ENCODE measurements at regions not wholly inside any gene's neighbourhood (a gene's known extent, or its start where the extent isn't known, plus 50 kb on each side); places are given as distances from the start of the nearest gene placed in this dataset.
"Not testable (repeated sequence)": the region's sequence is repeated elsewhere in the genome, so short reads cannot be mapped to it uniquely, and the experiment has no call there.

GRCh38 chr13:21901811-21902708 lies 231.2 kb downstream of the FGF9 start:
- H3K27me3 Mint-ChIP-seq = no peaks in the 10 kb centered on the region
- H3K4me1 Mint-ChIP-seq (ENCODE audit: low read depth) = no peaks in the 10 kb centered on the region
- H3K9me3 Mint-ChIP-seq = no peaks in the 10 kb centered on the region
- H3K36me3 Mint-ChIP-seq (ENCODE audit: low read depth) = no peaks in the 10 kb centered on the region
- no peak overlapping the region for H3K4me3 Mint-ChIP-seq
- H3K27ac Mint-ChIP-seq = no peak overlapping the region

GRCh38 chr13:21902709-21903098 lies 231.8 kb downstream of the FGF9 start:
- H3K9me3 Mint-ChIP-seq = no peaks in the 10 kb centered on the region
- no peaks in the 10 kb centered on the region for H3K27me3 Mint-ChIP-seq
- H3K27ac Mint-ChIP-seq = no peak overlapping the region
- no peak overlapping the region for H3K4me3 Mint-ChIP-seq
- no peaks in the 10 kb centered on the region for H3K36me3 Mint-ChIP-seq (ENCODE audit: low read depth)
- no peaks in the 10 kb centered on the region for H3K4me1 Mint-ChIP-seq (ENCODE audit: low read depth)

- Mint-ChIP-seq H3K4me1 (ENCODE audit: low read depth) (no peaks in the 10 kb centered on the region), H3K27me3 (no peaks in the 10 kb centered on the region), H3K9me3 (no peaks in the 10 kb centered on the region), H3K27ac (no peak overlapping the region), H3K36me3 (ENCODE audit: low read depth) (no peaks in the 10 kb centered on the region), H3K4me3 (no peak overlapping the region)
Observed at GRCh38 chr13:21905486-21905885, 234.6 kb downstream of the FGF9 start.

GRCh38 chr13:21909331-21909730 lies 238.5 kb downstream of the FGF9 start:
- no peak overlapping the region for H3K4me3 Mint-ChIP-seq
- H3K4me1 Mint-ChIP-seq (ENCODE audit: low read depth) = no peaks in the 10 kb centered on the region
- no peaks in the 10 kb centered on the region for H3K27me3 Mint-ChIP-seq
- H3K9me3 Mint-ChIP-seq = no peaks in the 10 kb centered on the region
- H3K27ac Mint-ChIP-seq = no peak overlapping the region
- no peaks in the 10 kb centered on the region for H3K36me3 Mint-ChIP-seq (ENCODE audit: low read depth)

- no peaks in the 10 kb centered on the region for H3K4me1 Mint-ChIP-seq (ENCODE audit: low read depth)
- H3K9me3 Mint-ChIP-seq = no peaks in the 10 kb centered on the region
- H3K36me3 Mint-ChIP-seq (ENCODE audit: low read depth) = no peaks in the 10 kb centered on the region
- no peak overlapping the region for H3K27ac Mint-ChIP-seq
- no peaks in the 10 kb centered on the region for H3K27me3 Mint-ChIP-seq
- no peak overlapping the region for H3K4me3 Mint-ChIP-seq
Observed at GRCh38 chr13:21910546-21910945, 239.7 kb downstream of the FGF9 start.

- H3K4me1 Mint-ChIP-seq (ENCODE audit: low read depth) = no peaks in the 10 kb centered on the region
- no peak overlapping the region for H3K4me3 Mint-ChIP-seq
- no peaks in the 10 kb centered on the region for H3K27me3 Mint-ChIP-seq
- no peaks in the 10 kb centered on the region for H3K36me3 Mint-ChIP-seq (ENCODE audit: low read depth)
- H3K27ac Mint-ChIP-seq = no peak overlapping the region
- no peaks in the 10 kb centered on the region for H3K9me3 Mint-ChIP-seq
Observed at GRCh38 chr13:21911646-21912298, 240.9 kb downstream of the FGF9 start.

- no peaks in the 10 kb centered on the region for H3K4me1 Mint-ChIP-seq (ENCODE audit: low read depth)
Observed at GRCh38 chr13:21913010-21913409, 242.1 kb downstream of the FGF9 start.

GRCh38 chr13:21917086-21918015 lies 246.5 kb downstream of the FGF9 start:
- no peaks in the 10 kb centered on the region for H3K9me3 Mint-ChIP-seq
- no peak overlapping the region for H3K4me3 Mint-ChIP-seq
- no peaks in the 10 kb centered on the region for H3K27me3 Mint-ChIP-seq
- no peaks in the 10 kb centered on the region for H3K4me1 Mint-ChIP-seq (ENCODE audit: low read depth)
- H3K27ac Mint-ChIP-seq = no peak overlapping the region
- H3K36me3 Mint-ChIP-seq (ENCODE audit: low read depth) = no peaks in the 10 kb centered on the region

More at GRCh38 chr13:21913010-21913409, 242.1 kb downstream of the FGF9 start:
- Mint-ChIP-seq H3K27ac (no peak overlapping the region), H3K4me3 (no peak overlapping the region), H3K9me3 (no peaks in the 10 kb centered on the region), H3K27me3 (no peaks in the 10 kb centered on the region), H3K36me3 (ENCODE audit: low read depth) (no peaks in the 10 kb centered on the region)

- H3K36me3 Mint-ChIP-seq (ENCODE audit: low read depth); H3K4me3 Mint-ChIP-seq; H3K4me1 Mint-ChIP-seq (ENCODE audit: low read depth); H3K9me3 Mint-ChIP-seq; H3K27ac Mint-ChIP-seq; H3K27me3 Mint-ChIP-seq: not testable (repeated sequence)
Observed at GRCh38 chr13:21920802-21921201, 249.9 kb downstream of the FGF9 start.

GRCh38 chr13:21924958-21925357 lies 254.1 kb downstream of the FGF9 start:
- Mint-ChIP-seq H3K36me3 (ENCODE audit: low read depth) (no peaks in the 10 kb centered on the region), H3K4me1 (ENCODE audit: low read depth) (no peaks in the 10 kb centered on the region), H3K9me3 (no peaks in the 10 kb centered on the region), H3K4me3 (no peak overlapping the region), H3K27ac (no peak overlapping the region), H3K27me3 (no peaks in the 10 kb centered on the region)

GRCh38 chr13:21925720-21926119 lies 254.8 kb downstream of the FGF9 start:
- H3K4me1 Mint-ChIP-seq (ENCODE audit: low read depth) = no peaks in the 10 kb centered on the region
- H3K4me3 Mint-ChIP-seq = no peak overlapping the region

GRCh38 chr13:21929400-21929799 lies 258.5 kb downstream of the FGF9 start:
- Mint-ChIP-seq H3K9me3 (no peaks in the 10 kb centered on the region), H3K27me3 (no peaks in the 10 kb centered on the region), H3K4me3 (no peak overlapping the region), H3K27ac (no peak overlapping the region), H3K36me3 (ENCODE audit: low read depth) (no peaks in the 10 kb centered on the region), H3K4me1 (ENCODE audit: low read depth) (no peaks in the 10 kb centered on the region)

More at GRCh38 chr13:21925720-21926119, 254.8 kb downstream of the FGF9 start:
- Mint-ChIP-seq H3K9me3 (no peaks in the 10 kb centered on the region), H3K27me3 (no peaks in the 10 kb centered on the region), H3K27ac (no peak overlapping the region), H3K36me3 (ENCODE audit: low read depth) (no peaks in the 10 kb centered on the region)

GRCh38 chr13:21930536-21930935 lies 259.7 kb downstream of the FGF9 start:
- Mint-ChIP-seq H3K27ac (no peak overlapping the region), H3K36me3 (ENCODE audit: low read depth) (no peaks in the 10 kb centered on the region), H3K9me3 (no peaks in the 10 kb centered on the region), H3K4me3 (no peak overlapping the region), H3K4me1 (ENCODE audit: low read depth) (no peaks in the 10 kb centered on the region), H3K27me3 (no peaks in the 10 kb centered on the region)

GRCh38 chr13:21932578-21932977 lies 261.7 kb downstream of the FGF9 start:
- H3K27me3 Mint-ChIP-seq = no peaks in the 10 kb centered on the region
- no peak overlapping the region for H3K27ac Mint-ChIP-seq
- no peaks in the 10 kb centered on the region for H3K9me3 Mint-ChIP-seq
- no peaks in the 10 kb centered on the region for H3K4me1 Mint-ChIP-seq (ENCODE audit: low read depth)
- H3K36me3 Mint-ChIP-seq (ENCODE audit: low read depth) = no peaks in the 10 kb centered on the region
- H3K4me3 Mint-ChIP-seq = no peak overlapping the region

- H3K36me3 Mint-ChIP-seq (ENCODE audit: low read depth) = no peaks in the 10 kb centered on the region
- H3K27me3 Mint-ChIP-seq = no peaks in the 10 kb centered on the region
- H3K27ac Mint-ChIP-seq = no peak overlapping the region
- H3K4me3 Mint-ChIP-seq = no peak overlapping the region
- no peaks in the 10 kb centered on the region for H3K4me1 Mint-ChIP-seq (ENCODE audit: low read depth)
- no peaks in the 10 kb centered on the region for H3K9me3 Mint-ChIP-seq
Observed at GRCh38 chr13:21932996-21933395, 262.1 kb downstream of the FGF9 start.
